Hematopoietic multipotent progenitor cell treated with erythropoietin and hydrocortisone succinate and interleukin-3 and kit ligand, for 8 days (in vitro differentiated cells): ENCODE measurements at regions not wholly inside any gene's neighbourhood (a gene's known extent, or its start where the extent isn't known, plus 50 kb on each side); places are given as distances from the start of the nearest gene placed in this dataset.
A peak's percentile ranks its signal among the peaks of the same experiment; 100 is the strongest.

Experiments used
- DNase-seq: peaks from one replicate; pipeline ENCODE4 v3.0.0-alpha.2; 2015

DNA sequence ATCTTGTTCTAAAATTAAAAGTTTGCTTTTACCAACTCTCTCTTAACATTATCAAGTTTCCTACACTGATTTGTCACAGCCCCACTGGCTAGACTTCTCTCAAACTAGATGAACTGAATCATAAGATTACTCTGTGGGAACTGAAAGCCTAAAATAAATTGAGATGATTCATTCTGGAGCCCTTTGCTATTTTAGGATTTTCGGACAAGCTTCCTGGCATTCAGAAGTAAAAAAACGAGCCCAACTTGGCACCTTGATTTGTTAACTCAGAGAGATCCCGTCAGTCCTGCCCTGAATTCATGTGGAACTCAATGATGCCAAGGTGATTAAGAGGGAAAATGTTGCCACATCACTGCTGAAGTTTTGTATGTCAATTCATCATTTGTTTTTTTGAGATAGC, 122.0 kb upstream of the NRSN1 start:
- no peak for DNase-seq

GRCh38 chr6:24004659-24005058, 121.4 kb upstream of the NRSN1 start:
- DNase-seq = no peak

GRCh38 chr6:24006254-24006653, 119.8 kb upstream of the NRSN1 start:
- no peak for DNase-seq

GRCh38 chr6:24009319-24009718, 116.7 kb upstream of the NRSN1 start:
- DNase-seq = no peak

DNA sequence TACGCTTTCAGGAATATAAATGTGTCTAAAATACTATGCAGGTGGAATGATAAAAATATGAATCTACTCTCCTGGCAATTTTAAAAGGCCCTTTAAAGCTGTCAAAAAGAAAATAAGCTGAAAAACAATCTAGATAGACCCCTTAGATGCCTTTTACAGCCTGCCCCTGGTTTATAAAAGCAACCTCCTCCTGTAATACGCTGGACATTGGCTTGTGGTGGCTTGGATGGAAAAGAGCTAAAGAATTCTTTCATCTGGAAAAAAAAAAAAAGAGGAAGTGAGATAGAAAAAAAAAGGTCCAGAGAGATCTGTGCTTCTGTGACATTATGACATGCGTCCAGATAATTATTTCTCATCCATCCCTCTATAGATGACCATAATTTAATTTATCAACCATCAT, 115.9 kb upstream of the NRSN1 start:
- DNase-seq = no peak

DNA sequence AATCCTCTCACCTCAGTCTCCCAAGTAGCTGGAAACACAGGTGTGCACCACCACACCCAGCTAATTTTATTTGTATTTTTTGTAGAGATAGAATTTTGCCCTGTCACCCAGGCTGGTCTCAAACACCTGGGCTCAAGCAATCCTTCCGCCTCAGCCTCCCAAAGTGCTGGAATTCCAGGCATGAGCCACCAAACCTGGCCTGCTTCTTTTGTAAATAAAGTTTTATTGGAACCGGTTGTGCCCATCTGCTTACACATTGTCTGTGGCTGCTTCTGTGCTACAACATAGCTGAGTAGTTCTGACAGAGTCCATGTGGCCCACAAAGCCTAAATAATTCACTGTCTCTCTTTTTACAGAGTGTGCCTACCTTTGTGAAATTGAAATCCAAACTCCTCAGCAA, 109.7 kb upstream of the NRSN1 start:
- DNase-seq = no peak

DNA sequence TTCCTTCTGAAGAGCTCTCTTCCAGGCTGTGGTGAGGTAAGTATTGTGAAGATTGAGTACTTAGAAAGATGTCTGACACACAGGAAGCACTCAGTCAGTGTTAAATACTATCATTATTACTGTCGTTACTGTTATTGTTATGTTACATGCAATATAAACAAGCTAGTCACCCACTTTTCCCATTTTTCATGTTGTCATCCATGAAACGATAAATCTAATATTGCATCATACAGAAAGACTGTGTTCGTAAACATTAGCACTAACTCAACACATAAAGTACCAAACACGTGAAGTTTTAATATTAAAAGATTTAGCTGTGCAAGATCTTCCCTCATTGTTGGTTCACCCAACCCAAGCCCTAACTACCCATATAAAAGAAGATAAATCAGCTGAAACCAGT, 109.2 kb upstream of the NRSN1 start:
- no peak for DNase-seq

GRCh38 chr6:24019393-24019792, 106.6 kb upstream of the NRSN1 start:
- no peak for DNase-seq

- no peak for DNase-seq
Observed at GRCh38 chr6:24019830-24020229, 106.2 kb upstream of the NRSN1 start.

DNA sequence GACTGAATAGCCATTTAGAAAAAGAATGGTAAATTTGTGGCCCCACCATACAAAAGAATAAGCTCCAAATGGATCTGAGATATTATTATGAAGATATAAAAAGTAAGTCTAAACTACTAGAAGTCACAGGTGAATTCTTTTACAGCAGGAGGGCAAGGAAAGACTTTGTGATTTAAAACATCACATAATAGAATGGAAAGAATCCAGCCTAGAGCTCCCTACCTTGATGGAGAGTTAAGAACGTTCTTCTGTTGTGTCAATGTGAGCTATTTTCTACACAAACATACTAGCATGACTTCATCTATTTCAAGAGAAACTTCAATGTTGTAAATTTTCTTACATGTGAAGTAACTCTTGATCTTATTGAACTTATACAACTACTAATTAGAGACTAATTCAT, 100.0 kb upstream of the NRSN1 start:
- DNase-seq = no peak

DNA sequence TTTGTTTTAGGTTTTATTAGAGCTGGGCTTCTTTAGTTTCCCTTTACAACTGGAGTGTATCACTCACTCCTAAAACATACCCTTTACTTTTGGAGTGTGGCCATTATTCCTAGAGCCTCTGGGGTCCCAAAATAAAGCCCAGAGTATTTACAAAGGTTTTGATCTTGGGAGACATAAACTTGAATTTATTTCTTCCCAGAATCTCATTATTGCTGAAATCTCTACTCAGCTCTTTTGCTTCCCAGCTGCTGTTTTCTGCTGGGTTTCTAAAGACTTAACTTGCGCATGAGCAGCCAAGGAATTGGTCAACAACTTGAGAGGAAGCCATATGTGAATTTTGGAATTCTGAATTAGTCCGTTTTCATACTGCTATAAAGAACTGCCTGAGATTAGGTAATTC, 94.5 kb upstream of the NRSN1 start:
- DNase-seq = no peak

DNA sequence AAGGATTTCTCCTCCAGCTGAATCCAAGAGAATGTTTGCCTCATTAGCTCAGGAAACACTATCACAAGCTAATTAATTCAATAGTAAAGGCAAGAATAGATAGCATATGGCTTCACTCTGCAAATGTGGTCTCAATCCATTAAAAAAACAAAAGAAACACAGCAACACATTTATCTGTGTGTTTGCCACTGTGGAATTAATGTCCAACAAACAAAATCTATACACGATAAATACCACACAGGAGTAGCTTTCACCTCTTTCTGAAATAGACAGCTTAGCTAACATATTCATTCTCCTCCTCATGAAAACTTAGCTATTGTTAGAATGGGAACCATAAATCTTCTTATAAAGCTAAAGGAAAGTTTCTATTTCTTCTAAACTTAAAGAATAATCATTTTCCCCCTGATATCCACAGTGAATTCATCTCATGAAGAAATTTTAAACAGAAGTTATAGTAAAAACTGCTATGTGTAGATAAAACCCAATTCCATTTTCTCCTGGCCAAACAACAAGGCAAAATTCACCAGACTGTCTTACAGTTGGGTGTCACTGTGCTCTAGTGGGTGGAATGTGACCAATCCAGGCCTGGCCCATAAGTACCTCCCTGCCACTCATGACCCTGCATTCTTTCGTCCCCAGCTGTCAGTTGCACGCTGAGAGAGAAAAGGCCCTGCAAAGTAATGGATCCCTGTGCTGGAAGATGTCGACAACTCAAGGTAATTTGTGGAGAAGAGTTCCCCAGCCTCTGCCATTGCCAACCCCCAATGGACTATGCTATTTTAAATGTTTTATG, 92.9 kb upstream of the NRSN1 start:
- no peak for DNase-seq

GRCh38 chr6:24043848-24044247, 82.2 kb upstream of the NRSN1 start:
- DNase-seq = no peak

DNA sequence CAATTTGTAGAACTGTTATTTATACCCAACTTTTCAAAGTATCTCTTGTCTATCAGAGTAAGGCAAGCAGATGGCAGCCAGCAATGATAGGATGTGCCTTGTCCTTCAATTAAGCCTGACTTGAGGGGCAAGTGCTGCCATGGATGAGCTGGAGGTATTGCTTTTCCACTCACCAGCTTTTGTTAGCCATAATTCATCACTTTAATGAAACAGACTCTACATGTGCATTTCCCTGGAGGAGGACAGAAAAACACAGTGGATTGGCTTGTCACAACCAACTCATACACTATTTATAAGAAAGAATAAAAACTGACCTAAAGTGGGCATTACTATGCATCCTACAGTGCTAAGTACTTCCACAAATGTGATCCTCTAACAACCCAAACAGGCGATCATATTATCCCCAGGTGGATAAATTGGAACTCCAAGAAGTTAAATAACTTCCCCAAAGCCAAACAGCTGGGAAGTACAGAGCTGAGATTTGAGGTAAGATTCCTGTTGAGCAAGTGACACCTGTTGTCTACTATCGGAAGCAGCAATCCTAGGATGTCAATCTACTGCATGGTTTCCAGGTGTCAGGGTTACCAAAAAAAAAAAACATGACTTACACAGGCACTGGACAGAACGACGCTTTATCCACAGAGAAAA, 73.9 kb upstream of the NRSN1 start:
- DNase-seq = no peak

DNA sequence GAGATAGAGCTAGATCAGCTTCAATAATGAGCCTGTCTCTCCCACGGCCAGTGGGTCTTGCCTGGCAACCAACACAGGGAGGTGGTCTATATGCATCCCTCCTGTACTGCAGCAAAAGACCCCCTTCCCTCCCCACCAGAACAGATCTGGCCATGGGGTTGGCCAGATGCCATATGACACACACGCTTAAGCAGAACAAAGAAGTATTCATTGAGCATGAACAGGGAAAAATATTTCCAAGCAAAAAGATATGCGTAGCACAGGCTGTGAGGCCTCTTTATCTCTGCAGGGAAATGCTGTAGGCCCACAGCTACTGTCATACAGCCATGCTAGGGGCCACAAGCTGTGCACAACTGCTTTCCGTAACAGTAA, 73.4 kb upstream of the NRSN1 start:
- no peak for DNase-seq

DNA sequence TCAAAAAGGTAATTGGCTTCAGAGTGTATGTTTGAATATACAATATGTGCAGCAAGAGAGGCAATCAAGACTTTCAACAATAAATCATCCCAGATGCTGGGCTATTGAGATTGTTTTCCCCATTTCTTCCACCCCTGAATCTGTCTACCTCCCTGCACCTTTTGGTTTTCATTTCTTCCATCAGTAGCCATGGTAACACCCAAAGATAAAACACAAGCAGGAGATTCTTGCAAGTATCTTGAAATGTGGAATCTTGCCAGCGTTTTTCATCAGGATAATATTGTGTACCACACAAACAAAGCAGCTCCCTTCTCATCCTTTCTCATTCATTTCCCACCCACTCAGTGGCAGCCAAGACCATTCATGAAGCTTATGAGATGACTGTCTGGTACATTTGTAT, 73.0 kb upstream of the NRSN1 start:
- DNase-seq = no peak

DNA sequence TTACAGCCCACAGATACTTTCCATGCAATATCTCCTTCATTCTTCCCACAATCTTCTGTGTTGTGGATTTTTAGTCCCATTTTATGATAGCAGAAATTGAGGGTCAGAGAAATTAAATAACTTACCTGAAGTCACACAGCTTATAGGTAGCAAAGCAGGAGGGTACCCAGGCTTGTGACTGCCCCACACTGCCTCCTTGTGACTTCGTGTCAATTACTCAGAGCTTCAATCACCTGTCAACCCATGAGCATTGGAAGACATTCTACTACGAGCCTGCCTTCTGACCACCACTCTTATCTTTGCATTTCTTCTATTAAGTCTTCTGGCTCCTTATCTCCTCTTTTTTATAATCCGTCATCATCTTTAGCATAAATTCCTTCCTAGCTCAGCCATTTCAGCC, 71.6 kb upstream of the NRSN1 start:
- DNase-seq = no peak

DNA sequence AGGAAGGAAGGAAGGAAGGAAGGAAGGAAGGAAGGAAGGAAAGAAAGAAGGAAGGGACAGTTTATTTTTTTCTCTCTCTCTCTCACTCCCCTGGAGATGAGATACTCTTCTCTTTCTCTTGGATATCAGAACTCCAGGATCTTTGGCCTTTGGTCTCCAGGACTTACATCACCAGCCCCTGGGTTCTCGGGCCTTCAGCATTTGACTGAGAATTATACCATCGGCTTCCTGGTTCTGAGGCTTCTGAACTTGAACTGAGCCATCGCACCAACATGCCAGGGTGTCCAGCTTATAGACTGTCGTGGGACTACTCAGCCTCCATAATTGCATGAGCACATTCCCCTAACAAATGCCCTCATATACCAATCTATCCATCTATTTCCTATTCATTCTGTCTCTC, 69.4 kb upstream of the NRSN1 start:
- no peak for DNase-seq

DNA sequence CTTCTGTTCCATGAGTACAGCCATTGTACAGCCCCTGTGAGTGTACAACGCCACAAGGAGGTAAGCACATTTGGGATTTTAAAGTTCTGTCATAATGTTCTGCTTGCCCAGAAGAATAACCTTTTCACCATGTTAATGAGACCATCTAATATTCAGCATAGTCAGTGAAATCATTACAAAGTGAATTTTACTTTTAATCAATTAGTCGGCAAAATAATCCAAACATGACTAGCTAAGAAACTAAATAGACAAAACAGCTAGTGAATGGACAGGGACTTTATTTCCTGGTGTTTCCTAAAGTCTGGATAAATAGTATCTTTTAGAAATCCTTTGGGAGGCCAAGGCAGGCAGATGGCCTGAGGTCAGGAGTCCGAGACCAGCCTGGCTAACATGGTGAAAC, 69.0 kb upstream of the NRSN1 start:
- no peak for DNase-seq

DNA sequence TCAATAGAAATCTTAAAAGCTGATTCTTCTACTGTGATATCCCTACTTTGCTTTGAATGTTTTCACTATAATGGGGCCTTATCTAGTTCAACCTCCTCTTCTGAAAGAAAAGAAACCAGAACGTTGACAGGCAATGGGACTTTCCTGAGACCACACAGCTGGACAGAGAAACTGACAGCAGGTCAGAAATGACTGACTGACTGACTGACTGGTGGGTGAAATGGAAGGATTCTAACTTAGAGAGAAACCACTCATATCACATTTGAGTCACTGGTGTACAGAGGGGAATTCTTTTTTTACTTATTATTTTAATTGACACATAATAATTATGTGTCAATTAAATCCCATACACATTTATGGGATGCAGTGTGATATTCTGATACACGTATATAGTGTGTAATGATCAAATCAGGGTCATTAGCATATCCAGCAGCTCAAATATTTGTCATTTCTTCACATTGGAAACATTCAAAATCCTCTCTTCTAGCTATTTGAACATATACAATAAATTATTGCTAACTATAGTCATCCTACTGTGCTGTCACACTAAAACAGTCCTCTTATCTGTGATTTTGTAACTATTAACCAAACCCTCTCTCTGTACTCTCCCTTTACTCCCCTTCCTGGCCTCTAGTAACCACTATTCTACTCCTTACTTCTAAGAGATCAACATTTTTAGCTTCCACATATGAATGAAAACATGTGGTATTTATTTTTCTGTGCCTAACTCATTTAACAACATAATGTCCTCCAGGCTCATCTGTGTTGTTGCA, 64.8 kb upstream of the NRSN1 start:
- DNase-seq = no peak

GRCh38 chr6:24064106-24064505, 61.9 kb upstream of the NRSN1 start:
- peak; percentile 2 for DNase-seq

DNA sequence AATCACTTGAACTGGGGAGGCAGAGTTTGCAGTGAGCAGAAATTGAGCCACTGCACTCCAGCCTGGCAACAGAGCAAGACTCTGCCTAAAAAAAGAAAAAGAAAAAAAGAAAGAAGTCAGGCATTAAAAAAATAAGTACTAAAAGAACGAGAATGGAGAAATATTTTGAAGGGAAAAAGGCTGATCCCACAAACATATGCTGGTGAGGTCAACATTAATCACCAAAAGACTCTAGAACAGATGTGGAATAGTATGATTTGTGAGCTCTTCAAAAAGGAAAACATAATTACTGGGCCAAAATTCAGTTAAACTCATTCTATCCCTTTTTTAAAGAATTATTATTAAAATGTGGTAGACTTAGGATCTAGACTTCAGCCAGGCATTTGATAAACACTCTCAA, 61.2 kb upstream of the NRSN1 start:
- no peak for DNase-seq

GRCh38 chr6:24069526-24069925, 56.5 kb upstream of the NRSN1 start:
- DNase-seq = no peak

- DNase-seq = no peak
Observed at GRCh38 chr6:24072038-24072746, 53.8 kb upstream of the NRSN1 start.
